GM21515 (cell line): ENCODE measurements at regions not wholly inside any gene's neighbourhood (a gene's known extent, or its start where the extent isn't known, plus 50 kb on each side); places are given as distances from the start of the nearest gene placed in this dataset.

Experiments
- ATAC-seq: cut with Tn5 transposase; IDR thresholded peaks from one replicate; pipeline ENCODE4 v1.9.1; 2021; ENCODE audit not compliant: unreplicated experiment

DNA sequence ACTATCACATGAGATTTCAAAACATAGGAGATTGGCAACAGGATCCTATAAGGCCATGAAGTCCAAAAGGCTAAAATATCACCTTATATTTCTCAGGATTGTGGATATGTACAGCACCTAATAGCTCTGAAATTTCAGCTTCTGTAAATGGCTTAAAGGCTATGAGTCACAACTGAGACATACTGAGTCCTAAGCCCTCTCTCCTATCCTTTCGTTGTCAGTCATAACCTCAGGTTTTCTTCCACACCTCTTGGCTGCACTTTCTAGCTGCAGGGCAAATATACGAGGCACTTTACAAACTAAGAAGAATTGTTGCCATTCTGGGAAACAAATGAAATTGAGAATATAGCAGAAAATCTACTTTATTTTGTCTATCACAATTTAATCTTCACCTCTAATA lies 969.9 kb upstream of the EPHA7 start:
- ATAC-seq, result no peak

DNA sequence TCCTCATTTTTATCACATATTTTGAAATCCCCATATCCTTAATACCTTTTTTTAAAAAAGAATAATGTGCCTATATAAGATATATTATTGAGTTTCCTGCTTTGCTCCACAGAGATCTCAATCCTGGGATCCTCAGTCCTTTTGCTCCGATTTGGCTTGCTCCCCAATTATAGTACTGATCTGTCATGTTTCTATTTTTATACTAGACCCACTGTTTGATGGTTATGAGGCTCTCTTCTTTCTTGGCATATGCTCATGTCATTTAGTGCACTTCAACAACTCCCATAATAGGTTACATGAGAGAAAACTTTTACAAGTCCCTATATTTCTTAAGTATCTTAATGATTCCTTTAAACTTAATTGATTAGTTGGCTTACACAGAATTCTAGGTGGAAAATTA lies 958.5 kb upstream of the EPHA7 start:
- no peak for ATAC-seq

- ATAC-seq, result no peak
These were observed 957.5 kb upstream of the EPHA7 start for GRCh38 chr6:94376876-94377275.

- no peak for ATAC-seq
These were observed 952.9 kb upstream of the EPHA7 start for GRCh38 chr6:94372229-94372628.

DNA sequence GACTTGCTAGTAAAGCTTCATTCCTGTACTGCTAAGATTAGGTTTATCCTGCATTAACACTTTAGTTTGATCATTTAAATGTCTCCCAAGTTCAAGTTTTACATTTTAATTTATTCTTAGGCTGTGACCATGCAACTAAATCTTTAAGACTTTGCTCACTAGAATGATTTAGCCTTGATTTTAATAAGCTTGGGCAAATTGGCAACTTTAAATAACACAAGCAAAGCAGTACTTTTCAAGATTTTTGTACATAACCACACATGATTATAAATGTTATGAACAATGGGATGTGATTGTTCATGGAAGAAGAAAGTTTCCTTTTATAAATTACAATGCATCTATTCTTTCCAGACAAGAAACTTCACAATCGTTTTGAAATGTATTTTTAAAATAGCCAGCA lies 948.0 kb upstream of the EPHA7 start:
- no peak for ATAC-seq

GRCh38 chr6:94362061-94362864 lies 942.9 kb upstream of the EPHA7 start:
- ATAC-seq, result no peak

- no peak for ATAC-seq
These were observed 942.1 kb upstream of the EPHA7 start for GRCh38 chr6:94361304-94362060.

DNA sequence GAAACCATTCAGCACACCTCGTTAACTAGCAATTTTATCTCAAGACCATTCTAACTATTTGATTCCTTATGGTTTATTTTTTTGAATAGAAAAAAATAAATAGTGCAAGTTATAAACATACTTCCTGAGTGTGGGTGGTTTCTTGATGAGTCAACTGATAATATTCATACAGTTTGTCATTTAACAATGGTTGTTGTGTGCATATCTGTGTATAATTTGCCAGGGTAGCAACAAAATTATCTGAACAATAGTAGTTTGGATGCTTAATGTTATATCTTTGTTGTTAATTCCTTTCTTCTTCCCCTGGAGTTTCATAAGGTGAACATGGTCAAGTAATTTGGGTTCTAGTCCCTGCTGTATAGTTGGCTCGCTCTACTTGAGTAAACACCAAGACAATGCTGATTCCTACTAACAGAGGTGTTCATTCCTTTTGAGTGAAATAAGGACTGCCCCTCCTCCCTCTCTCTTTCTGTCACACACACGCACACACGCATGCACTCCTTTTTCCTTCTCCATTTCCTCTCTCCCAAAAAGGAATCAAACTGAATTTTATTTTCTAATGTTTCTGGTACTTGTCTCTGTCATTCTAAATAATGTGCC lies 938.1 kb upstream of the EPHA7 start:
- ATAC-seq, result no peak

- ATAC-seq, result no peak
These were observed 931.5 kb upstream of the EPHA7 start for GRCh38 chr6:94350833-94351232.

DNA sequence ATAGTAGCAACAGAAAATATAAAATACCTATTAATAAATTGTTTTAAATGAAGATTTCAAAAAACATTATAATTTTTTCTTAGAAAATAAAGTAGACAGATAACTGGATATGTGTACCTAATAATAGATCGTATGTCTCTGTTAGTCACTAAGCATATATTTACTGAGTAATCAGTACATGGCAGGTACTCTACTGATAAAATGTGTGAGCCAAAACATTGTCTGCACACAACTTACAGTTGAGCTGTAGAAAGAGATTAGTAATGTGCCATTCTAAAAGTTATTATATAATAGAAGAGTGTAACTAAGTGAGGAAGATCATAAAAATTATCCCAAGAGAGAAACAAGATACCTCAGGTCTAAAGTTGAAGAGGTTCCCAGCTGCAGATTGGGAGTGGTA lies 929.9 kb upstream of the EPHA7 start:
- ATAC-seq, result no peak

DNA sequence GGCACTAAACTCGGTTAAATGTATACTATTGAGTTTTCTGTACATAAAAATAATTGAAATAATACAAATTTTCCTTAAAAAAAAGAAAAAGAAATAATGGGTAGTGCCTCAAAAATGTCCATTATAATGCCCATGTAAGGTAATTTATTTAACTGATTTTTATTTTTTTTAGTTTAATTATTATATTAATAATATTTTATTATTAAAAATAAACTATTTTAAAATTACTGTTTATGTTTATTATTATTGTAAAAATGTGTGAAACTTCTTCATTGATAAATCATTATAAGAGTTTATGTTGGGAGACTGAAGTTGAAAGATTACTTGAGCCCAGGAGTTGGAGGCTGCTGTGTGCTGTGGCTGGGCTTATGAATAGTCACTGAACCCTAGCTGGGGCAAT lies 925.5 kb upstream of the EPHA7 start:
- ATAC-seq, result no peak

GRCh38 chr6:94341173-94341572 lies 921.8 kb upstream of the EPHA7 start:
- no peak for ATAC-seq

DNA sequence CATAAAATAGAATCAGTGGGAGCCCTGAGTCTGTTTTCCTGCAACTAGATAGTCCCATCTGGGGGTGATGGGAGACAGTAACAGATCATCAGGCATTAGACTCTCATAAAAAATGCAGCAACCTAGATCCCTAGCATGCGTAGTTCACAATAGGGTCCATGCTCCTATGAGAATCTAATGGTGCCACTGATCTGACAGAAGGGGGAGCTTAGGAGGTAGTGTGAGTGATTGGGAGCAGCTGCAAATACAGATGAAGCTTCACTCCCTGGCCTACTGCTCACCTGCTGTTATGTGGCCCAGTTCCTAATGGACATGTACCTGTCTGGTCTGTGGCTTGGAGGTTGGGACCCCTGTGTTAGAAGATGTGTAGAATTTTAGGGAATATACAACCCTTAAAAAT lies 904.5 kb upstream of the EPHA7 start:
- ATAC-seq, result no peak

GRCh38 chr6:94300424-94301144 lies 881.2 kb upstream of the EPHA7 start:
- ATAC-seq, result no peak

- ATAC-seq, result no peak
These were observed 869.8 kb upstream of the EPHA7 start for GRCh38 chr6:94289131-94289530.

GRCh38 chr6:94278146-94278545 lies 858.8 kb upstream of the EPHA7 start:
- no peak for ATAC-seq

GRCh38 chr6:94272327-94272726 lies 853.0 kb upstream of the EPHA7 start:
- no peak for ATAC-seq

- ATAC-seq, result no peak
These were observed 851.0 kb upstream of the EPHA7 start for GRCh38 chr6:94270091-94270948.

DNA sequence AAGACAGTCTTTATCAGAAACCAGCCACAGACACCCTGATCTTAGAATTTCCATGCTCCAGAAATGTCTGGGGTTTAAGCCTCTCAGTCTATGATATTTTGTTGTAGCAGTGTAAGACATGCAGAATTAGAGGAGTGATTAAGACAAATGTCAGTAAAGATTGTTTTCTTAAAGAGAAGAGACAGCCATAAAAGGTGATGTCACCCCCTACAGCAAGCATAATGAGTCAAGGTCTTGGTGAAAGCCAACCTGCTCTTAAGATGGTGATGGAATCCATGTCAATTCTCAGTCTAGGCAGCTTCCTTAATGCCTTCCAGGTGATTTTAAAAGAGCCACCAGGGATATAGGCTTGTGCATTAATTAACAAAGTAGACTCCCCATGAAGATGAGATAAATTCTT lies 849.9 kb upstream of the EPHA7 start:
- no peak for ATAC-seq

DNA sequence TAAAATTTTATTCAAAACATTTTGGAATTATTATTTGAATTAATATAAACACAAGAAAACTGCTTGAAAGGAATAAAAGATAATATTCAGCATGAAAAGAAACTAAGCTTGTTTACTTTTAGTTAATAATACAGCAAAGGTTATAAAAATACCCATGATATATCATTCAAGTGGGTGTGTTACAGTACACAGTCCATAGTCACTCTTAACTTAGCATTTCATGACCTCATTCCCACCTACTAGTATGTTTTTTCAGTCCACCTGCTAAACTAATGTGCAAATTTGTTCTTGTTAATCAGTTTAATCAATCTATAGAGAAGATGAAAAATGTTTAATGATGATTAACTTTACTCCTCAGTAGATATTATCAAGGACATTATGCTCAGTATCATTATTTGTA lies 841.4 kb upstream of the EPHA7 start:
- ATAC-seq, result no peak

- ATAC-seq, result no peak
These were observed 835.3 kb upstream of the EPHA7 start for GRCh38 chr6:94254689-94255088.
